Bone marrow (tissue), 2 donors: ENCODE measurements at regions not wholly inside any gene's neighbourhood (a gene's known extent, or its start where the extent isn't known, plus 50 kb on each side); places are given as distances from the start of the nearest gene placed in this dataset.

Source experiments
- DNase-seq, 2 donors: peaks; one replicate each; lab custom pipeline; 2025; lab: John Stamatoyannopoulos, UW

DNA sequence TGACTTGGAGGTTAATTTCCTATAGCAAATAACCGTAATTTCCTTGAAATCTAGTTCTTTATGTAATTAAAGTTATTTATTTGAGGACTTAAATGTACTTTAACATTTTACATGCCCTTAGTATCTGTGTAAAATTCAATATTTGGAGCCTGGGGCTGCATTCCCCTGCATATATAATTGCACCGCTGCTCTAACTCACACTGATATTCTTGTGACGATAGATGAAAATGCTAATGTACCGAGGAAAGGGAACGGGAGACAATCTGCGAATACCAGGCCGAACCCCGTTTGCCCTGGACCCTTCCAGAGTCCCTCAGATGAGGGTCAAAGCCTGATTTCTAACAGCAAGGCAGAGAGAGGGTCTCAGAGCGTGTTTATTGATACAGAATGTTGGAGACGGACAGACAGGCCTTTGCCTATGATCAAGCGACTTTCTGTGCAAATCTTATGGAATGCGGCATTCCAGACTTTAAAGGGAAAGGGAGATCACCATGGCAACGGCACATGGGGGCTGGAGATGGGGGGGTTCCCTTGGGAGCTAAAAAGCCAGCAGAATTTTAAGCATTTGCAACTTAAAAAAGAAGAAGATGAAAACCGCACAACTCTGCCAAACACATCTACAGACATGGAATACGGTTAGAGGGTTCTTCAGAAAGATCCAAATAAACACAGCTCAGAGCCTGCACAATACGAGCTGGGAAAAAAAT, 57.6 kb upstream of the TWIST2 start:
- no peak for DNase-seq

DNA sequence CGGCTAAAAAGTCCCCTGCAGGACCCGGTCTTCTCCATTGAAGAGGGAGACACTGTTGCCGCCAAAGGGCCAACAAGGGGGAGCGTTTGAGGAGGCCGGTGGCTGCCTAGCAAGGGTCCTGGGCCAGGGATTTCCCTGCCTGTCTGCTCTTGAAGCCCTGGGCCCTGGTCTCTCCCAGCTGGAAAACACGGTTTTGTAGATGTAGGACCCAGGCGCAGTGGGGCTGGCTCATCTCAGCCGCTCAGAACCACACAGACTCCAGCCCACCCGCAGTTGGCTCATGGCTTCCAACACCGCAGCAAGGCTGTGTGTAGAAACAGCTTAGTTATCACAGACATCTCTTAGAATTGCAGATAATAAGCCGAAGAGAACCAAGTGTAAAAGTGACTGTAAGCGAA, 57.1 kb upstream of the TWIST2 start:
- no peak for DNase-seq

DNA sequence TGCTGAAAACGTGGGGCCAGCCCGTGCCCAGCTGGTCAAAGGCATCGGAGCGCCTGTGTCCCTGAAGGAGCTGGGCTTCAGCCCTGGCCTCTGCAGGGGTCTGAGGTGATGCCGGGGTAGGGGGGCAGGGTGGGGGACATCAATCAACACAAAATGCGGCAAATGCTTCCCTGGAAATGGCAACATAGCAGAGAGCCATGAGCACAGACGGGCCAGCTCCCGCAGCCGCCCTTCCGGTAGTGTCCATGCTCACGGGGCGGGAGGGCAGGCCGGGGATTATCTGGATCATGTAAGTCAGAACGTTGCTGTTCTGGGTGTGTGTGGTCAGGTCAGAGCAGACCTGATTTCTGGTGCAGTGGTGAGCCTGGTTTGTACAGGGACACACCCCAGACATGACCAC, 56.5 kb upstream of the TWIST2 start:
- no peak for DNase-seq

DNA sequence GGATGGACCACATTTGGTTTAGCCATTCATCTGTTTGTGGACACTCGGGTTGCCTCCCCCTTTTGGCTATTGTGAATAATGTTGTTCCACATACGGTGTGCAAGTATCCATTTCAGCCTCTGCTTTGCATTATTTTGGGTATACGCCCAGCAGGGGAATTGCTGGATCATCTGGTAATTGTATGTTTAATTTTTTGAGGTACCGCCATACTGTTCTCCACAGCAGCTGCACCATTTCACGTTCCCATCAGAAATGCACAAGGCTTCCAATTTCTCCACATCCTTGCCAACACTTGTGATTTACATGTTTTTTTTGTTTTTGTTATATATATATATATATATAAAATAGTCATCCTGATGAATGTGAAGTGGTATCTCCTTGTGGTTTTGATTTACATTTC, 54.6 kb upstream of the TWIST2 start:
- DNase-seq, result no peak

DNA sequence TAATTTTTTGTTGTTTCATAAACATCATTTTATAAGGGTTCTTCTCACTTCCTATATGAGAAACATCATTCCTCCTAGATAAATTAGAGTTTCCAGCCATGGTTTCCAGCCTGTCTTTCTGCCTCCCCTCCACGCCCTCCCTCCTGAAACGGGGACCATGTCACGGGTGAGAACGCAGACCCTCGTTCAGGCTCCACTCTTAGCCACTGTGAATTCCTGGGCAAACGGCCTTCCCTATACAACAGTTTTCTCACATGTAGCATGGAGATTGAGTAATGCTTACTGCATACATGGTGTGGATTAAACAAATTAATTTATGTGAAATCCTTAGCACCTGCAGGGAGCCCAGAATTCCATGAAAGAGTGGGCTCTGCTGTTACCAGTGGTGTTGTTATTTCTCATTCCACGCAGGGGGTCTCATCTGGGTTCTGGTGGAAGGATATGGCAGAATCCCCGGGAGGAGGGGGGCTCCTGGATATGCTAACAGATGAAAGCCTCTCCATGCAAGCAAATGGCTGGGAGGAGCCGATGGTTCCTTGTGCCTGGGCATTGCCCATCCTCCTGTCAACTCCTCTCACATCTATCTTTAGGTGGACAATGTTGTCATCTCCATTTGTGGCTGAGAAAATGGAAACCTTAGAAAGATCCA, 54.0 kb upstream of the TWIST2 start:
- DNase-seq, result no peak

DNA sequence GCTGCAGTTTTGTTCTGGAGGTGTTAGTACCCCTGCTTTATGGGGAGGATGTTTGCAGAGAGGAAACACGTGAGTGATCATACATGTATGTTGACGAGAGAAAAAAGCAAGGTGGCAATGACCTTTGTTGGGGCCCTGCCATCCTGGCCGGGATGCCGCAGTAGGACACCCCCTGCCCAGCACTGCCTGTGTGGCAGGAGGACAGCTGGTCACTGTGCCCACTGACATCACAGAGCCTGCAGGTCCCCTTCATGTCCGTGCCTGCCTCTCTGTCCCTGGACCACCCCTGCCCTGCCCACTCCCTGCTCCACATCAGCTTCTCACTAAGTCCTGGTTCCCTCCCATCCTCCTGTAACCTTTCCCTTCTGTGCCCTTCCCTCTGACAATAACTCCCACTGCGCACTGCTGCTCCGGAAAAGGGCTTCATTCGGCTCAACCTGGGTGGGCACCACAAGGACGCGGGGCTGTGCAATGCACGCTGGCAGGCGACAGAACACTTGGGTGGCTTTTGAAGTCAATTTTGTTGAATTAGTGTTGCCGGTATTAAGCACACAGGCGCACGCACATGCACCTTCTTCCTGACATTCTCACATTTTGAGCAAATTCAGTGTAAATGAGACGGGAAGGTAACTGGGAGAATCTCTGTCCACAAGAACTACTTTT, 51.5 kb upstream of the TWIST2 start:
- DNase-seq, result no peak

DNA sequence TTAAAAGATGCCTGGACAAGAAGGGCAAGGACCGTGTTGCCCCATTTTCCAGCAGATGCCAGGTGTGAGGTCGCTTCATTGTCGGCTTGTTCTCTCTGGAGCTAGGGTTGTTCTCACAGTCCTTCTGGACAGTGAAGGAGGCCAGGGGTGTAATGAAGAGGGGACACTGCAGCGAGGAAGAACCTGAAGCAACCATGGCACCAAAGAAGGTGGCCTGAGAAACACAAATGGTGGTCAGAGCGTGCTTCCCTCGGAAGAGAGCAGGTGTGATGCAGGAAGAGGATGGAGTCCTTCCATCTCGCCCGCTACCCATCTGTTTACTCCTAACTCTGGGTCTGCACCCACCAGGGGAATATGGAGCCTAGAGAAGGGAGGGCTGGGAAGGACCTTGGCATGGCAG, 50.3 kb upstream of the TWIST2 start:
- DNase-seq, result no peak
